ENCODE measurements at regions not wholly inside any gene's neighbourhood (a gene's known extent, or its start where the extent isn't known, plus 50 kb on each side); places are given as distances from the start of the nearest gene placed in this dataset.

DNA sequence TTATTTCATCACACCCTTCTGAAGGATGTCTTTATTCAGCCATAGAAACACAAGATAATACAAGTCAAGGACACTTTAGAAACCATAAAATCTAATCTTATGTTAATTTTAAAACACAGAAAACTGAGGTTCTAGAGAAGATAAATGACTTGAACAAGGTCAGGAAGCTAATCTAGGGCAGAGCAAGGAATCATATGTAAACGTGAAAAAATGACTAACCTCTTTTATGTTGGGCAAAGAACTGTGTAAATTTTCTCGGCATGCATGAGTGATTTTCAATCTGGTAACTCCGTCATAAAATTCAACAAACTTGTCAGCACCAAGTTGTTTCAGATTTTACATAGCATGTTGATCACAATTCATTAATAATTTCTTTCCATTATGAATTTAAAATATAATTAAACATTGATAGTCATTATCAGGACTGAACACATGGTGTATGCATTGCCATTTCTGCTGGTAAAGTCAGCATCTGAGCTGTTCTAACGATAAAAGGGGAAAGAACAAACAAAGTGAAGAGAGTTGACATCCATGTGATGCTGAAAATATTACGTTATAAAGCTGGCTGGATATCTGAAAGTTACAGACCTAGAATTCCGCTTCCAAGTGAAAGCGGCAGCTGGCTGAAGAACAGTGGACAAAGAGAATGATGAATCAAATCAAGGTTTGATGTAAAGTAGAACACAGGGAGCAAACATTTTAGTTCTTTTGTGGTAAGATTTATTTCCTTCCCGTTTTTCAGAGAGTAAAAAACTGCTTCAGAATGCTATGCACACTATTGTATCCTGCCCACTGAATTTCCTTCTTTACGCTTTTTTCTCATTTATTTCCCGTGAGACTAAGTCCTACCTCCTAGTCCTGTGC, 1037.4 kb upstream of the TMPRSS15 start:
- TF ChIP-seq POLR2A (IDR thresholded peaks at IDR 0.05) (no peak), CTCF (IDR thresholded peaks at IDR 0.05) (no peak), POLR2AphosphoS5 (IDR thresholded peaks at IDR 0.05) (no peak)
